ENCODE measurements at regions not wholly inside any gene's neighbourhood (a gene's known extent, or its start where the extent isn't known, plus 50 kb on each side); places are given as distances from the start of the nearest gene placed in this dataset.
"Not testable (repeated sequence)": the region's sequence is repeated elsewhere in the genome, so short reads cannot be mapped to it uniquely, and the experiment has no call there.

- Histone ChIP-seq H3K9me3 (replicated peaks) (no peaks in the 10 kb centered on the region), H3K4me3 (no peak overlapping the region), H3K36me3 (no peaks in the 10 kb centered on the region), H3K27ac (no peak overlapping the region), H3K27me3 (replicated peaks) (no peaks in the 10 kb centered on the region), H3K4me1 (replicated peaks) (no peaks in the 10 kb centered on the region)
- no peak for DNase-seq (ENCODE audit: low read depth in 1 of 2, low spot score in 2 of 2)
Observed at GRCh38 chr6:156260815-156261214, 516.4 kb upstream of the ARID1B start.

GRCh38 chr6:156258981-156259380 is 518.2 kb upstream of the ARID1B start:
- H3K4me3 ChIP-seq: no peak overlapping the region
- H3K36me3 ChIP-seq: no peaks in the 10 kb centered on the region
- no peaks in the 10 kb centered on the region for H3K4me1 ChIP-seq (replicated peaks)
- H3K27me3 ChIP-seq (replicated peaks): no peaks in the 10 kb centered on the region
- no peak for DNase-seq (ENCODE audit: low read depth in 1 of 2, low spot score in 2 of 2)
- H3K27ac ChIP-seq: no peak overlapping the region
- no peaks in the 10 kb centered on the region for H3K9me3 ChIP-seq (replicated peaks)

GRCh38 chr6:156256161-156256560 is 521.0 kb upstream of the ARID1B start:
- DNase-seq (ENCODE audit: low read depth in 1 of 2, low spot score in 2 of 2): no peak
- no peaks in the 10 kb centered on the region for H3K9me3 ChIP-seq (replicated peaks)
- no peak overlapping the region for H3K27ac ChIP-seq
- H3K27me3 ChIP-seq (replicated peaks): no peaks in the 10 kb centered on the region
- H3K4me1 ChIP-seq (replicated peaks): no peaks in the 10 kb centered on the region
- no peaks in the 10 kb centered on the region for H3K36me3 ChIP-seq
- no peak overlapping the region for H3K4me3 ChIP-seq

- no peak overlapping the region for H3K4me3 ChIP-seq
- DNase-seq (ENCODE audit: low read depth in 1 of 2, low spot score in 2 of 2): no peak
- H3K4me1 ChIP-seq (replicated peaks): no peaks in the 10 kb centered on the region
- H3K36me3 ChIP-seq: no peaks in the 10 kb centered on the region
- H3K27me3 ChIP-seq (replicated peaks): no peaks in the 10 kb centered on the region
- H3K27ac ChIP-seq: no peak overlapping the region
- no peaks in the 10 kb centered on the region for H3K9me3 ChIP-seq (replicated peaks)
Observed at GRCh38 chr6:156254240-156254639, 522.9 kb upstream of the ARID1B start.

GRCh38 chr6:156250593-156250992 is 526.6 kb upstream of the ARID1B start:
- H3K9me3 ChIP-seq (replicated peaks): 0 out of 2 replicates have a peak, but pooled peaks cover 2% of the 10 kb centered on the region
- H3K27me3 ChIP-seq (replicated peaks): no peaks in the 10 kb centered on the region

GRCh38 chr6:156242206-156242605 is 535.0 kb upstream of the ARID1B start:
- no peak overlapping the region for H3K27ac ChIP-seq
- H3K27me3 ChIP-seq (replicated peaks): no peaks in the 10 kb centered on the region
- no peak overlapping the region for H3K4me3 ChIP-seq
- H3K36me3 ChIP-seq: no peaks in the 10 kb centered on the region
- H3K9me3 ChIP-seq (replicated peaks): 0 out of 2 replicates have a peak, but pooled peaks cover 2% of the 10 kb centered on the region
- H3K4me1 ChIP-seq (replicated peaks): no peaks in the 10 kb centered on the region
- DNase-seq (ENCODE audit: low read depth in 1 of 2, low spot score in 2 of 2): no peak

More at GRCh38 chr6:156250593-156250992, 526.6 kb upstream of the ARID1B start:
- no peak overlapping the region for H3K4me3 ChIP-seq
- H3K4me1 ChIP-seq (replicated peaks): no peaks in the 10 kb centered on the region
- no peaks in the 10 kb centered on the region for H3K36me3 ChIP-seq
- DNase-seq (ENCODE audit: low read depth in 1 of 2, low spot score in 2 of 2): no peak
- no peak overlapping the region for H3K27ac ChIP-seq

- Histone ChIP-seq H3K4me3 (no peak overlapping the region), H3K9me3 (replicated peaks) (no peaks in the 10 kb centered on the region), H3K4me1 (replicated peaks) (no peaks in the 10 kb centered on the region), H3K27ac (no peak overlapping the region), H3K27me3 (replicated peaks) (no peaks in the 10 kb centered on the region), H3K36me3 (no peaks in the 10 kb centered on the region)
- no peak for DNase-seq (ENCODE audit: low read depth in 1 of 2, low spot score in 2 of 2)
Observed at GRCh38 chr6:156231026-156231765, 546.0 kb upstream of the ARID1B start.

- no peaks in the 10 kb centered on the region for H3K9me3 ChIP-seq (replicated peaks)
- no peak for DNase-seq (ENCODE audit: low read depth in 1 of 2, low spot score in 2 of 2)
- no peaks in the 10 kb centered on the region for H3K36me3 ChIP-seq
Observed at GRCh38 chr6:156219973-156220372, 557.2 kb upstream of the ARID1B start.

GRCh38 chr6:156205678-156206077 is 571.5 kb upstream of the ARID1B start:
- H3K9me3 ChIP-seq (replicated peaks): no peaks in the 10 kb centered on the region
- H3K4me3 ChIP-seq: no peak overlapping the region
- no peak for DNase-seq (ENCODE audit: low read depth in 1 of 2, low spot score in 2 of 2)
- H3K27ac ChIP-seq: no peak overlapping the region
- no peaks in the 10 kb centered on the region for H3K27me3 ChIP-seq (replicated peaks)
- H3K36me3 ChIP-seq: no peaks in the 10 kb centered on the region
- no peaks in the 10 kb centered on the region for H3K4me1 ChIP-seq (replicated peaks)

More at GRCh38 chr6:156219973-156220372, 557.2 kb upstream of the ARID1B start:
- no peak overlapping the region for H3K27ac ChIP-seq
- H3K4me1 ChIP-seq (replicated peaks): no peaks in the 10 kb centered on the region
- H3K4me3 ChIP-seq: no peak overlapping the region
- H3K27me3 ChIP-seq (replicated peaks): no peaks in the 10 kb centered on the region

- DNase-seq (ENCODE audit: low read depth in 1 of 2, low spot score in 2 of 2): no peak
- Histone ChIP-seq H3K4me1 (replicated peaks) (no peaks in the 10 kb centered on the region), H3K4me3 (no peak overlapping the region), H3K9me3 (replicated peaks) (no peaks in the 10 kb centered on the region), H3K27me3 (replicated peaks) (no peaks in the 10 kb centered on the region), H3K36me3 (no peaks in the 10 kb centered on the region), H3K27ac (no peak overlapping the region)
Observed at GRCh38 chr6:156199182-156199581, 578.0 kb upstream of the ARID1B start.

- Histone ChIP-seq H3K9me3 (replicated peaks) (no peaks in the 10 kb centered on the region), H3K27me3 (replicated peaks) (no peaks in the 10 kb centered on the region), H3K36me3 (no peaks in the 10 kb centered on the region), H3K27ac (no peak overlapping the region), H3K4me1 (replicated peaks) (no peaks in the 10 kb centered on the region), H3K4me3 (no peak overlapping the region)
- DNase-seq (ENCODE audit: low read depth in 1 of 2, low spot score in 2 of 2): no peak
Observed at GRCh38 chr6:156197513-156197912, 579.7 kb upstream of the ARID1B start.

- Histone ChIP-seq H3K27me3 (replicated peaks) (no peaks in the 10 kb centered on the region), H3K4me3 (no peak overlapping the region), H3K4me1 (replicated peaks) (no peaks in the 10 kb centered on the region), H3K36me3 (no peaks in the 10 kb centered on the region), H3K27ac (no peak overlapping the region), H3K9me3 (replicated peaks) (no peaks in the 10 kb centered on the region; the same call in 1 of the 2 replicates)
- no peak for DNase-seq (ENCODE audit: low read depth in 1 of 2, low spot score in 2 of 2)
Observed at GRCh38 chr6:156194981-156195380, 582.2 kb upstream of the ARID1B start.

- DNase-seq (ENCODE audit: low read depth in 1 of 2, low spot score in 2 of 2): no peak
- Histone ChIP-seq H3K4me1 (replicated peaks) (no peaks in the 10 kb centered on the region), H3K4me3 (no peak overlapping the region), H3K27ac (no peak overlapping the region), H3K27me3 (replicated peaks) (no peaks in the 10 kb centered on the region), H3K36me3 (no peaks in the 10 kb centered on the region), H3K9me3 (replicated peaks) (no peaks in the 10 kb centered on the region; the same call in 1 of the 2 replicates)
Observed at GRCh38 chr6:156193381-156193780, 583.8 kb upstream of the ARID1B start.

GRCh38 chr6:156191895-156192294 is 585.3 kb upstream of the ARID1B start:
- no peaks in the 10 kb centered on the region; the same call in 1 of the 2 replicates for H3K9me3 ChIP-seq (replicated peaks)
- DNase-seq (ENCODE audit: low read depth in 1 of 2, low spot score in 2 of 2): no peak
- H3K27ac ChIP-seq: no peak overlapping the region
- no peaks in the 10 kb centered on the region for H3K27me3 ChIP-seq (replicated peaks)
- no peak overlapping the region for H3K4me3 ChIP-seq
- H3K4me1 ChIP-seq (replicated peaks): no peaks in the 10 kb centered on the region
- H3K36me3 ChIP-seq: no peaks in the 10 kb centered on the region

- H3K27ac ChIP-seq; DNase-seq (ENCODE audit: low read depth in 1 of 2, low spot score in 2 of 2); H3K4me1 ChIP-seq (replicated peaks); H3K4me3 ChIP-seq; H3K36me3 ChIP-seq; H3K27me3 ChIP-seq (replicated peaks); H3K9me3 ChIP-seq (replicated peaks): not testable (repeated sequence)
Observed at GRCh38 chr6:156191390-156191789, 585.8 kb upstream of the ARID1B start.

Measured in SJSA1 (cell line).